Kasumi-1 (cell line): ENCODE measurements at regions not wholly inside any gene's neighbourhood (a gene's known extent, or its start where the extent isn't known, plus 50 kb on each side); places are given as distances from the start of the nearest gene placed in this dataset.

Source experiments
- DNase-seq, 2 experiments: peaks; one replicate each; lab custom pipeline; 2025; lab: John Stamatoyannopoulos, UW

- no peak for DNase-seq
These were observed 71.9 kb upstream of the C11orf87 start for GRCh38 chr11:109350091-109350490.

- no peak for DNase-seq
These were observed 59.9 kb upstream of the C11orf87 start for GRCh38 chr11:109362059-109362458.

- DNase-seq: no peak
These were observed 58.3 kb upstream of the C11orf87 start for GRCh38 chr11:109363682-109364081.

- DNase-seq: no peak
These were observed 57.1 kb upstream of the C11orf87 start for GRCh38 chr11:109364851-109365250.

GRCh38 chr11:109371444-109372176, 50.4 kb upstream of the C11orf87 start:
- no peak for DNase-seq
